CD4-positive, alpha-beta T cell treated with Interferon alpha-2 for 1 hour (primary cell): ENCODE measurements at regions not wholly inside any gene's neighbourhood (a gene's known extent, or its start where the extent isn't known, plus 50 kb on each side); places are given as distances from the start of the nearest gene placed in this dataset.

Source experiments
- DNase-seq, 2 donors: peaks; one replicate each; pipeline ENCODE4 v3.0.0-alpha.2; 2020 to 2022

DNA sequence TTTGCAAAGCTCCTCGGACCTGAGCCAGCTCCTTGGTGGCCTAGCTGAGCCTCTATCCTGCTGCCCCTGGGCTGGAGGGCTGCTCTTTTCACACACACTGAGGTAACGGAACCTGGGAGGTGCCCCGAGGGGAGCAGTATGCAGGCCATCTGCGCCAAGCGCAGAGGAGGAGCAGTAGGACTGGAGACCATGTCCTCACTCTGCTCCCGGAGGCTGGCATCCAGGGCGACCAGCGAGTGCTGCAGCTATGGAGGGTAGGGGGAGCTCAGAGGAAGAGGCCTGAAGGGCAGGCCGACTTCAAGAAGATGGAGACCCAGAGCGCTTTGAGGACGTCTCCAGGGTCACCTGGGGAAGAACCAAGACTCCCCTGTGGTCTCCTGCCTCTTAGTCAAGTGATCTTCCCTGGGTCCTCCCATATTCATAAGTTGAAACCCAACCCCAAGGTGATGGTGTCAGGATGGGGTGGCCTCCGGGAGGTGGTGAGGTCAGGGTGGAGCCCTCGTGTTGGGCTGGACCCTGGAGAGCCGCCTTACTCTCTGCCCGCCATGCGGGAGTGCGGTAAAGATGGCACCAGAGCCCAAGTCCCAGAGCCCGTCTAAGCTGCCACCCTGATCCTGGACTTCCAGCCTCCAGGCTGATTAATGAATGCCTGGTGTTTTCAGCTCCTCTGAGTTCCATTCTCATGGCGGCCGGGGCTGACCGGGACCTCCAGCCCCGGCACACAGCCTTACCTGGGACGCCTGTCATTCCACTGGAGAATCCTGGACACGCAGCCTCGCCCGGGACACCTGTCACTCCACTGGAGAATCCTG, 160.7 kb downstream of the NDUFA10 start:
- no peak for DNase-seq

GRCh38 chr2:239862613-239863012, 162.5 kb downstream of the NDUFA10 start:
- DNase-seq: no peak

- DNase-seq: no peak
These were observed 167.0 kb downstream of the NDUFA10 start for GRCh38 chr2:239858179-239858578.

DNA sequence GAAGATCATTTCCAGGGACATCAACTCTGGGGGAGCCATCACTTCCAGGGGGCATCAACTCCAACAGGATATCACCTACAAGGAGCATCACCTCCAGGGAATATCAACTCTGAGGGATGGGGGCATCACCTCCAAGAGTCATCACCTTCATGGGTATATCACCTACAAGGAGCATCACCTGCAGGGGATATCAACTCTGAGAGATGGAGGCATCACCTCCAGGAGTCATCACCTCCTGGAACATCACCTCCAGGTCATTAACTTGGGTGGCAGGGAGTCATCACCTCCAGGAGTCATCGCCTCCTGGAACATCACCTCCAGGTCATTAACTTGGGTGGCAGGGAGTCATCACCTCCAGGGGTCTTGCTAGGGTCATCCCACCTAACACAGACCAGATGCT, 167.6 kb downstream of the NDUFA10 start:
- DNase-seq: no peak

DNA sequence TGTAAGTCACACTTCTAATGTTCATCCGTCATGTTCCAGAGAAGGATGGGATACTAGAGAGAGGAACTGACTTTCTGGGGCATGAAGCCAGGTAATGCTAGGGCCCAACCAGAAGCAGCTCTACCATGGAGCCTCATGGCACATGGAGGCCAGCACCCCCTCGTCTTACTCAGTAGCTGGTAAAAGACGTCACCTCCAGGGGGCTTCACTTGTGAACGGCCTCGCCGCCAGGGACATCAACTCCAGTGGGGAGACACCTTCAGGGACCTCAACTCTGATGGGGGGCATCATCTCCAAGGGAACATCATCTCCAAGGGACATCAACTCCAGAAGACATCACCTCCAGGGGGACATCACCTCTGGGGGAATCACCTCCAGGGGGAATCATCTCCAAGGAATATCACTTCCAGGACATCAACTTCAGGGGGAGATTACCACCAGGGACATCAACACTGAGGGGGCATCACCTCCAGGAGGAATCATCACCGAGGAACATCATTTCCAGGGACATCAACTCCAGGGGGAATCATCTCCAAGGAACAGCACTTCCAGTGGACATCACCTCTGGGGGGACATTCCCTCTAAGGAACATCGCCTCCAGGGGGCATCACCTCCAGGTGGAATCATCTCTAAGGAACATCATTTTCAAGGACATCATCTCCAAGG, 168.4 kb downstream of the NDUFA10 start:
- DNase-seq: no peak

- DNase-seq: no peak
These were observed 169.1 kb downstream of the NDUFA10 start for GRCh38 chr2:239855863-239856587.

- no peak for DNase-seq
These were observed 170.5 kb downstream of the NDUFA10 start for GRCh38 chr2:239854596-239854995.

DNA sequence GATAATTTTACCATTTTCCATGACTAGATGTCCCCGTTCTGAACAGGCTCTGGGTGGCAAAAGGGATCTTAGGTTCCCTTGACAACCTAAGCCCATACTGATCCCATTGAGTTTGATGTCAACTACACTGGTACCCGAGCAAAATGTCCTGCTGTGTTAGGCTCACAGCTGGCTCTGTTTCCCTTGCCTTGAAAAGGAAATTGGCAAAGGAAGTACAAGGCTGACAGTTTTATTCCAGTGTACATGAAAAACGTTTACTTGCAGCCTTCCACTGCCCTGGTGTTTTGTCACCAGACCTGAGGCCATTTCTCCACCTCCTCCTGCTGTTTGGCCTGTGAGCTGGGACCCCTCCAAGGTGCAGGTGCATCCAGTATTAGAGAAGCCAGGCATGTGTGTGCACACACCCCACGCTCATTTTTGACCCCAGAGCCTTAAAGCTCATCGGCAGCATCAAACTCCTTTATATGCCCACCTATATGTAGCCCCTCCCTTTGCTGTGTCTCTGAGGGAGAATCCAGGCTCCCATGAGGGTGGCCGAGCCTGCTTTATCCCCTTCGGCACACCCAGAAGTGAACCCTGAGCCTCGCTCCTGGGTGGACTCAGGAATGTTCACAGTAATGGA, 171.3 kb downstream of the NDUFA10 start:
- no peak for DNase-seq

DNA sequence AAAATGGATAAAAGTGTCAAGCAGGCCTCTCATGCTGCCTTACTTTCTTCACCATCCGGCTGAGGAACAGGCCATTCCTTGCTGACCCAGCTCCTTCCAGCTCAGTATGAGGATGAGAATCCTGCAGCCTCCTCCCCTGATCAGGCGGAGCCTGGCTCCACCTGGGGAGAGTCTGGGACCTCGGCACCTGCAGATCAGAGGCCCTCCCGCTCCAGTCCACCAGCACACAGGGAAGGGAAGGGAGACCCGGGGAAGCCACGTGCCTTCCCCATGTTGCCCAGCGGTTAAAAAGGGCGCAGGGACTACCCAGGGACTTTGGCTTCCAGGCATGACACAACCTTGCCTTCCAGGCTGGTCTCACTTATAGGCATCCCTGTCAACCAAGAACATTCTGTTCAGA, 172.0 kb downstream of the NDUFA10 start:
- DNase-seq: no peak

GRCh38 chr2:239852272-239852671, 172.9 kb downstream of the NDUFA10 start:
- no peak for DNase-seq

DNA sequence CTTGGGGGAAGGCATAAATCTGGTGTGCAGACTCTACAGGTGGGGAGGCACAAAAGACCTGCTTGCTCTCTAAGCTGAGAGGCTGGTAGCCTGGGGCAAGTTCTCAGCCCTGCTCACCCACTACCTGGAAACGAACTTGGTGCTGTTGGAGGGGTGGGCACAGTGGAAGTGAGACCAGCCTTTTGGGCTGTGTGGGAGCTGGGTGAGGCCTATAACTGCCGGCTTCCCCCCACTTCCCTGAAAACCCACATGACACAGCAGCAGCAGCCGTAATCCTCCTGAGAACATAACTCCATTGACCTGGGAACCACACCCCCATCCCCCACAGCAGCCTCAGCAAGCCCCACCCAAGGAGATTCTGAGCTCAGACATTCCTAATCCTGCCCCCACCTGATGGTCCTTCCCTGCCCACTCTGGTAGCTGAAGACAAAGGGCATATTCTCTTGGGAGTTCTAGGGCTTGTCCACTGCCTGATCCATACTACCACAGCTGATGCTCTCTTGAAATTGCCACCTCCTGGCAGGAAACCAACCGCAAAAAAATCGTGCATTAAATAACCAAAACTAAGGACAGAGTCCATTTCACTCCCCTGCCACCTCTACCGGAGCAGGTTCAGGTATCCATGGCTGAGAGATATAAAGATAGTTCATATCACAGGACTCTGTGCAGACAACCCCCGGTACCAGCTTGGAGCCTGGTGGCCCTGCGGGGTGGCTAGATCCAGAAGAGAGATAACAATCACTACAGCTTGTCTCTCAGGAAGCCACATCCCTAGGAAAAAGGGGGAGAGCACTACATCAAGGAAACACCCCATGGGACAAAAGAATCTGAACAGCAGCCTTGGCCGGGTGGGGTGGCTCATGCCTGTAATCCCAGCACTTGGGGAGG, 178.1 kb downstream of the NDUFA10 start:
- DNase-seq: no peak

- DNase-seq: no peak
These were observed 179.2 kb downstream of the NDUFA10 start for GRCh38 chr2:239845968-239846367.

- DNase-seq: no peak
These were observed 185.8 kb downstream of the NDUFA10 start for GRCh38 chr2:239839306-239839705.

- DNase-seq: no peak
These were observed 188.9 kb downstream of the NDUFA10 start for GRCh38 chr2:239836021-239836765.

- no peak for DNase-seq
These were observed 190.1 kb downstream of the NDUFA10 start for GRCh38 chr2:239835056-239835455.

GRCh38 chr2:239834143-239834542, 191.0 kb downstream of the NDUFA10 start:
- no peak for DNase-seq

DNA sequence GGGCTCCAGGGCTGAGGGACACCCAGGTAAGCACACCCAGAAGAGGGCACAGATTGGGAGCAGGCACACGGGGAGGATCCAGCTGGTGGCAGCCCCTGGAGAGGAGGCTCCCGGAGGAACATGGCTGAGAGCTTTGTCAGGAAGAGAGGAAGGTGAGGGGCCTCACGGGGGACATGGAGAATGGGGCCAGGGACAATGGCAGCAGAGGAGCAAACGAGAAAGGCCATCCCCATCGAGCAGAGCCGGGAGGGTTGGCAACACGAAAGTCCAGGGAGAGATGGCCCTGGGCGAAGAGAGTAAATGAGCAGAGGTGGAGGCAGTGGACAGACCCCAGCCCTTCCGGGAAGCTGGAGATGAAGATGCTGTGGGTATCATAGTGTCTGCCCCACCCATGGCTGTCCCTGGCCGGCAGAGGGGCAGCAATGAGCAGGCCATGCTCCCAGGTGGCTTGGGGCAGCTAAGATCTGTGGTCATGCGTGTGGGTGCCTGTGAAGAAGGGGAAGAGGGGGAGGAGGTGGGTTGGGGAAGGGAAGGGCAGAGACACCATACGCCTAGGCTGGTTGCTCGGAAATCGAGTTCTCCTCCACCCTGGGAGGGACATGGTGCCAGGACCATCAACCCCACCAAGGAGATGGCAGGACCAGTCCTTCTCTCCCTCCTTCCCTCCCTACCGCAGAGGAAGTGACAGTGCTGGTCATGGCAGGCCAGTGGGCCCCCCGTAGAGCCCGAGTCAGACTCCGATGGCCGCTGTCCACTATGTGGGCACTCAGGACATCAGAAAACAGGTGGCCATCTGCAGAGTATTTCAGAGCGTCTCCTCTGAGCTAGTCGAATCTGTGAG, 191.7 kb downstream of the NDUFA10 start:
- DNase-seq: no peak

DNA sequence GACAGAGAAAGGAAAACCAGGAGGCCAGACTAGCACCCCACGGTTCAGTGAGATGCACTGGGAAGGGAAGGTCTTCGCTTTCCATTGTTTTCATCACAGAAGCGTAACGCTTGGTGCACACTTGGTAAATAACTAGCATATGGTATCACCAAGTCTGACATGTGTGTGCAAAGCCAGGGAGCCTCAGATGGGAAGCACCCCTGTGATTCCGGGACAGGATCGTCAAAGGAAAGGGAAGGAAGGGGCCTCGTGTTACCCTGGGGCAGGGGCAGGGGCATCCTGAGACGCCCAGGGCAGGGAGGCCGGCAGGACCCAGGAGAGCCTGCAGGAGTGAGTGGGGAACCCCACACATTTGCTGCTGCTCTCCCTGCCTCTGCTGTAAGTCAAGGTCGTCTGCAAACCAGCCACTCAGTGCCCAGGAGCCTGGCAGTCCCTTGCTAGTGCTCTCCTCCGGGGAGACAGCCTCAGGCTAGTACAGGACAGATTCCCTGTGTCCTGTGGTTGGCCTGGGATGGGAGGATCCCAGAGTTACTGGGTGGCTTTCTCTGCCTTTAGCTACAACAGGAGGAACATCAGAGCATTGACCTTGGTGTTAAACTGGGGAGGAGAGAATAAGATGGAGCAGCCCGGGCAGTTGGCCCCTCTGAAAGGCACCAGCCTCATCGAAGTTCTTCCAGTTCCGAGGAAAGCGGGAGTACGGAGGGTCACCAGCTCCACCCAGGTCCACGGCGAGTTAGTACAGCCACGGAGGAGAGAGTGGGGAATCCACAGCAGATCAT, 192.5 kb downstream of the NDUFA10 start:
- DNase-seq: no peak

DNA sequence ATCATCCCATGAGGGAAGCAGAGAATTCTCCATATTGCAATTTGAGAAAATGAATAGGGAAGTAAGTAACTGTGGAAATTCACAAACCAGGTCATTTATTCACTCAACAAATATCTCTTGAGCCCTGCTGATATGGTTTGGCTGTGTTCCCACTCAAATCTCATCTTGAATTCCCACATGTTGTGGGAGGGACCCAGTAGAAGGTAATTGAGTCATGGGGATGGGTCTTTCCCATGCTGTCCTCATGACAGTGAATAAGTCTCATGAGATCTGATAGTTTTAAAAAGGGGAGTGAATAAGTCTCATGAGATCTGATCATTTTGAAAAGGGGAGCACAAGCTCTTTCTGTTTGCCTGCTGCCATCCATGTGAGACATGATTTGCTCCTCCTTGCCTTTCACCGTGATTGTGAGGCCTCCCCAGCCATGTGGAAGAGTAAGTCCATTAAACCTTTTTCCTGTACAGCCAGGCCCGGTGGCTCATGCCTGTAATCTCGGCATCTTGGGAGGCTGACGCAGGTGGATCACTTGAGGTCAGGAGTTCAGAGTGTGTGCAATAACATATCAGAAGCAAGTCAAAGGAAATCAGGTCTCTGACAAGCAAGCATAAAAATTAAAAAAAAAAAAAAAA, 193.2 kb downstream of the NDUFA10 start:
- no peak for DNase-seq
